Tibial nerve (tissue), 4 donors: ENCODE measurements at regions not wholly inside any gene's neighbourhood (a gene's known extent, or its start where the extent isn't known, plus 50 kb on each side); places are given as distances from the start of the nearest gene placed in this dataset.

ENCODE experiments used
- DNase-seq, 2 donors: peaks; one replicate each; pipeline ENCODE4 v3.0.0-alpha.2; 2019; ENCODE audit warnings: low spot score in 2 of 2
- H3K27ac ChIP-seq, 4 donors: fragments of 200-600 bp; sonication (generic) in 3 of 4; one replicate each; pipeline ENCODE4 v1.5.1; 2017 to 2019; ENCODE audit warnings: mild to moderate bottlenecking in 1 of 4
- H3K27me3 ChIP-seq, 2 donors: fragments of 200-600 bp; sonication (generic) in 1 of 2; one replicate each; pipeline versions ENCODE4 v1.5.1 to v1.6.0; 2017 to 2019
- H3K36me3 ChIP-seq, 3 donors: fragments of 200-600 bp; sonication (generic); one replicate each; pipeline ENCODE4 v1.5.1; 2018 to 2019
- H3K4me1 ChIP-seq, 4 donors: fragments of 200-600 bp; sonication (generic) in 3 of 4; one replicate each; pipeline ENCODE4 v1.5.1; 2017 to 2019
- H3K4me3 ChIP-seq, 4 donors: fragments of 200-600 bp; sonication (generic) in 3 of 4; one replicate each; pipeline ENCODE4 v1.5.1; 2017 to 2019; ENCODE audit warnings: mild to moderate bottlenecking in 1 of 4, moderate library complexity in 1 of 4
- H3K9me3 ChIP-seq, 4 donors: fragments of 200-600 bp; sonication (generic) in 3 of 4; one replicate each; pipeline ENCODE4 v1.5.1; 2017 to 2019
- EP300 ChIP-seq, 2 donors: sonication (generic); formaldehyde crosslinking; IDR thresholded peaks; one replicate each; pipeline ENCODE4 v1.6.1; 2017; ENCODE audit warnings: antibody characterized with exemption in 2 of 2, mild to moderate bottlenecking in 1 of 2
- POLR2A ChIP-seq, 2 donors: fragments of 450-650 bp; IDR thresholded peaks; one replicate each; pipeline ENCODE4 v1.6.1; 2017; ENCODE audit warnings: antibody characterized with exemption in 2 of 2, mild to moderate bottlenecking in 2 of 2, moderate library complexity in 2 of 2
- WGBS, 2 donors: methylation state at CpG; one replicate each; pipeline ENCODE4 v1.1.5; 2018; 5-methylcytosine and 5-hydroxymethylcytosine counted together
- TF ChIP-seq, protein P1 (sequence below), 5 experiments: fragments of 200-600 bp in 3 of 5; fragments of 450-650 bp in 2 of 5; sonication (generic) in 3 of 5; IDR thresholded peaks; one replicate each; pipeline ENCODE4 v1.5.1; 2016 to 2019; ENCODE audit warnings: antibody characterized with exemption in 5 of 5, mild to moderate bottlenecking in 3 of 5, moderate library complexity in 2 of 5

DNA sequence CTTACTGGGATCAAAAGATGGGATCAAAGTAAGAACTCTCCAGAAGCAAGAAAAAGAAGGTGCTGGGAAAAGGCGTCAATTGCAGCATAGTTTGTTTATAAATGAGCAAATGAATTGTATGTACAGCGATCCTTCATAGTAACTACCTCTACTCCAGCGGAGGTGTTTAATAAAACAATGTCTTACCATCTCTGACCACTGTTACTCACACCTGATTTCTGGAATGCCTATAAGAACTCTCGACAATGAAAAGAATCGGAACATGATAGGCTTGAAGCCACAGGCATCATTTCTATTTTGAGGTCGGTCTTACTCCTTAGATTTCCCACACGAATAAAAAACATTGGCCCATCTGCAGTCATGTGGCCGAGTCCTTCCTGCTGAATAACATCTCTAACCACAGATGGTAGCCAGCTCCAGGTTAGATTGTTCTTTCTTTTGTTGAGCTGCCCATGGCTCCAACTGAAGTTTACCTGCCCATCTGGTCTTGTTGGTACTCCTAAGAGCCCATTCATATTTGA lies 67.6 kb downstream of the CLDN34 start:
- Histone ChIP-seq H3K27ac (no peak overlapping the region), H3K36me3 (no peaks in the 10 kb centered on the region), H3K9me3 (no peaks in the 10 kb centered on the region), H3K4me1 (no peaks in the 10 kb centered on the region), H3K27me3 (no peaks in the 10 kb centered on the region), H3K4me3 (no peak overlapping the region)
- no peak for DNase-seq
- no peak for TF ChIP-seq POLR2A (IDR thresholded peaks at IDR 0.05)
- TF ChIP-seq EP300 (IDR thresholded peaks at IDR 0.05), result no peak
- TF ChIP-seq, protein P1, sequence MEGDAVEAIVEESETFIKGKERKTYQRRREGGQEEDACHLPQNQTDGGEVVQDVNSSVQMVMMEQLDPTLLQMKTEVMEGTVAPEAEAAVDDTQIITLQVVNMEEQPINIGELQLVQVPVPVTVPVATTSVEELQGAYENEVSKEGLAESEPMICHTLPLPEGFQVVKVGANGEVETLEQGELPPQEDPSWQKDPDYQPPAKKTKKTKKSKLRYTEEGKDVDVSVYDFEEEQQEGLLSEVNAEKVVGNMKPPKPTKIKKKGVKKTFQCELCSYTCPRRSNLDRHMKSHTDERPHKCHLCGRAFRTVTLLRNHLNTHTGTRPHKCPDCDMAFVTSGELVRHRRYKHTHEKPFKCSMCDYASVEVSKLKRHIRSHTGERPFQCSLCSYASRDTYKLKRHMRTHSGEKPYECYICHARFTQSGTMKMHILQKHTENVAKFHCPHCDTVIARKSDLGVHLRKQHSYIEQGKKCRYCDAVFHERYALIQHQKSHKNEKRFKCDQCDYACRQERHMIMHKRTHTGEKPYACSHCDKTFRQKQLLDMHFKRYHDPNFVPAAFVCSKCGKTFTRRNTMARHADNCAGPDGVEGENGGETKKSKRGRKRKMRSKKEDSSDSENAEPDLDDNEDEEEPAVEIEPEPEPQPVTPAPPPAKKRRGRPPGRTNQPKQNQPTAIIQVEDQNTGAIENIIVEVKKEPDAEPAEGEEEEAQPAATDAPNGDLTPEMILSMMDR (IDR thresholded peaks at IDR 0.05), result no peak
- 87 to 94% methylated on average over 7 to 8 of the region's 8 CpGs for WGBS, 2 donors

DNA sequence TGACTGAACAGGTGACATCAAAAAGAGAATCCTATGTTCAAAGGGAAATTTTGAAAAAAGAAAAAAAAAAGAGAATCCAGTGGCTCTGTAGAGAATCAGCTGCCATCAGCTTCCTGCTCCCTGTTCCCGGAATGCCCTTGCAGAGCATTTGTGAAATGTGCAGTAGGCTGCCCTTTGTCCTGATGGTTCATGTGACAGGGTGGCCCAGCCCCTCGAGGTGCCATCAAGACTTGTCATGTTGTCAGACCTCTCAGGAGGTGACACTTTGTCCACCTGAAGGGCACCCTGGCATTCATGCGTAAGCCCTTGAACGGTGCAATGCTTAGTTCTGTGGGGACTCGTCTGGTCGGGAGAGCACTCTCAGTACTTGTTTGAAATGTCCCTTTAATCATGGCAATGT lies 71.4 kb downstream of the CLDN34 start:
- Histone ChIP-seq H3K9me3 (no peaks in the 10 kb centered on the region), H3K36me3 (no peaks in the 10 kb centered on the region), H3K27me3 (no peaks in the 10 kb centered on the region), H3K4me3 (no peak overlapping the region), H3K4me1 (no peaks in the 10 kb centered on the region), H3K27ac (no peak overlapping the region)
- no peak for TF ChIP-seq EP300 (IDR thresholded peaks at IDR 0.05)
- no peak for TF ChIP-seq POLR2A (IDR thresholded peaks at IDR 0.05)
- TF ChIP-seq, protein P1 (IDR thresholded peaks at IDR 0.05), result no peak
- DNase-seq, result no peak
- 82 to 91% methylated on average over 6 of the region's 6 CpGs for WGBS, 2 donors

DNA sequence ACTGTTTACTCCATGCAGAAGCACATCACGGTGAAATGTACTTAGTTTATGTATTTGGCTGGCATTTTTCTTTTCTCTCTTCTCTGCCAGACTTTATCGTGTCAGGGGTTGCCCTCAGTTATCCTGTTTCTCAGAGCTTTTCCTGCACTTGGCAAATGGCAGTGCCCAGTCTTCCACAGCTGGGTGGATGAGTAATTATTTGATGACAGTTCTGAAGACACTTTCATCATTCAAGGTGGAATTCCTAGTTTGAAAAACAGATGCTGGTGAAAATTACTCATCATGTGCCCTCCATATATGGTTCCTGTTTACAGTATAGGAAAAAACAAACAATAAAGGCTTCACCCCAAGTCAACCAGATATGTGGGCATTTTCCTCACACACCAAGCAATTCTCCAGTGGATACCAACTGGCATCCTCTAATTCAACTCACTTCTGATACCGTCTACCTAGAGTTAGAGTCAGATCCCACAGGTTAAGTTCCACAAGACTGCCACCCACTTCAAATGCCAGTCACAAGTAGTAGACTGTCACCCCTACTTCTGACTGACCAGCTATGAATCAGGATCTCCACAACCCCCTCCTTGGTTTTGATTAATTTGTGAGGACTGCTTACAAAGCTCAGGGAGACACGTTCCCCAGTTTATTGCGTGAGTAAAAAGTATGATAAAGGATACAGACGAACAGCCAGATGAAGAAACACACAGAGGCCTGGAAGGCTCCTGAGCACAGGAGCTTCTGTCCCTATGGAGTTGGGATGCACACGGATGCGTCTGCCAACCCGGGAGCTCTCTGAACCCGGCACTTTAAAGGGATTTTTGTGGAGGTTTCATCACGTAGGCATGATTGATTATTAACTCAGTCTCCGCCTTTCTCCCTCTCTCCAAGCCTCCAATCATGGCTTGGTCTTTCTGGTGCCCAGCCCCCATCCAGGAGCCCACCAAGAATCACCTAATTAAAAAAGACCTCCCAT lies 72.9 kb downstream of the CLDN34 start:
- no peak for DNase-seq
- no peaks in the 10 kb centered on the region for H3K36me3 ChIP-seq
- H3K4me1 ChIP-seq, result peaks cover 0 to under 1% (median 0%) of the 10 kb centered on the region in 4 donors
- no peaks in the 10 kb centered on the region for H3K27me3 ChIP-seq
- 61 to 75% methylated on average over 12 of the region's 12 CpGs for WGBS, 2 donors
- H3K9me3 ChIP-seq, result no peaks in the 10 kb centered on the region
- H3K4me3 ChIP-seq, result no peak overlapping the region
- TF ChIP-seq EP300 (IDR thresholded peaks at IDR 0.05) (no peak), POLR2A (IDR thresholded peaks at IDR 0.05) (no peak)
- TF ChIP-seq, protein P1 (IDR thresholded peaks at IDR 0.05), result no peak
- no peak overlapping the region for H3K27ac ChIP-seq

DNA sequence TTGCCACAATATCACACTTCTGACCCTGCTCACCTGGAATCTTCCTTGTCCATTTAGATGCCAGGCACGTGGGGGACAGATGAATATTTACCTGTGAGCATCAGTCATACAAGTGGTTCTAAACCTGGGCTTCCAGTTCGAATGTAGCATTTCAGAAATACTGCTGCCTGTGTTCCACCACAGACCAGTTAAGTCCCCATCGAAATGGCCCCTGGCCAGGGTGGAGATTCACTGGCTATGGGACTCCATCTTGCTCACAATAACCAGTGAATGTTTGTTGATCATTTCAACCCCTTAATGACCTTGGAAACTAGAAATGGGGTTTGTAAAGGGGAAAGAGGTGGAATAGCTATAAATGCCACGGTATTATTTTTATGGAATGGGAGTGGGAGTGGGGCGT lies 73.8 kb downstream of the CLDN34 start:
- Histone ChIP-seq H3K36me3 (no peaks in the 10 kb centered on the region), H3K9me3 (no peaks in the 10 kb centered on the region), H3K4me3 (no peak overlapping the region), H3K27ac (no peak overlapping the region), H3K27me3 (no peaks in the 10 kb centered on the region), H3K4me1 (peaks cover 0 to 7% (median 0%) of the 10 kb centered on the region in 4 donors)
- no peak for TF ChIP-seq EP300 (IDR thresholded peaks at IDR 0.05)
- TF ChIP-seq, protein P1 (IDR thresholded peaks at IDR 0.05), result no peak
- DNase-seq, result no peak
- WGBS, 2 donors, result 56 to 81% methylated on average over 5 of the region's 5 CpGs

DNA sequence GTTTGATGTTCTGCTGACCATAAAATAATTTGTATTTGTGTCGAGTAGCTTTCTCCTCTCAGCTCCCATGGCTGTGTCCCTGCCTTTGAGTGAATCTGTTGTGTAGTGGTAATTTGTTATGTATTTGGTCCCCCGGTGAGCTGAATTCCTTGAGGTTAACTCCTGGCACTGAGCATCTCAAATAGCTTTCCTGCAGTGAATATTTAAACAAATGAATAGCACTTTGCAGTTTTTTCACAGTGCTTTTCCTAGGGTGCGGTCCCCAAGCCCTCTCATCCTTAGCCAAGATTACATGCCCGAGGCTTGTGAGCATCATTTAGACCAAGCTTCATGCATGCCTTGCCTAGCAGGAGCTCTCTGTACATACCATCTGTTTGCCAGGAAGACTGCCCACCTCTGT lies 74.2 kb downstream of the CLDN34 start:
- Histone ChIP-seq H3K27ac (no peak overlapping the region), H3K4me1 (peaks cover 0 to 7% (median 0%) of the 10 kb centered on the region in 4 donors), H3K27me3 (no peaks in the 10 kb centered on the region), H3K36me3 (no peaks in the 10 kb centered on the region), H3K4me3 (no peak overlapping the region), H3K9me3 (no peaks in the 10 kb centered on the region)
- 44 to 57% methylated on average over 3 to 4 of the region's 4 CpGs for WGBS, 2 donors
- TF ChIP-seq POLR2A (IDR thresholded peaks at IDR 0.05) (no peak), EP300 (IDR thresholded peaks at IDR 0.05) (no peak)
- TF ChIP-seq, protein P1 (IDR thresholded peaks at IDR 0.05), result no peak
- DNase-seq, result no peak
